Embryonic facial prominence (tissue), 1 donor: ENCODE measurements at regions not wholly inside any gene's neighbourhood (a gene's known extent, or its start where the extent isn't known, plus 50 kb on each side); places are given as distances from the start of the nearest gene placed in this dataset.
"Not testable (repeated sequence)": the region's sequence is repeated elsewhere in the genome, so short reads cannot be mapped to it uniquely, and the experiment has no call there.

Experiments
- DNase-seq: peaks from one replicate; pipeline ENCODE4 v3.0.0-alpha.2; 2016; ENCODE audit errors: extremely low spot score

GRCh38 chr6:11486959-11487358 is 50.6 kb upstream of the TMEM170B start:
- DNase-seq, result no peak

GRCh38 chr6:11486486-11486885 is 51.1 kb upstream of the TMEM170B start:
- DNase-seq, result no peak

- no peak for DNase-seq
Measured at GRCh38 chr6:11486051-11486450, 51.5 kb upstream of the TMEM170B start.

- no peak for DNase-seq
Measured at GRCh38 chr6:11485271-11485670, 52.3 kb upstream of the TMEM170B start.

GRCh38 chr6:11484441-11484840 is 53.1 kb upstream of the TMEM170B start:
- DNase-seq, result no peak

GRCh38 chr6:11482616-11483015 is 54.9 kb upstream of the TMEM170B start:
- no peak for DNase-seq

GRCh38 chr6:11480541-11480940 is 57.0 kb upstream of the TMEM170B start:
- no peak for DNase-seq

- no peak for DNase-seq
Measured at GRCh38 chr6:11479296-11479695, 58.3 kb upstream of the TMEM170B start.

GRCh38 chr6:11478586-11478985 is 59.0 kb upstream of the TMEM170B start:
- no peak for DNase-seq

GRCh38 chr6:11475016-11475415 is 62.5 kb upstream of the TMEM170B start:
- no peak for DNase-seq

GRCh38 chr6:11473008-11473740 is 64.4 kb upstream of the TMEM170B start:
- no peak for DNase-seq

GRCh38 chr6:11471261-11471660 is 66.3 kb upstream of the TMEM170B start:
- no peak for DNase-seq

GRCh38 chr6:11469684-11470083 is 67.9 kb upstream of the TMEM170B start:
- DNase-seq, result no peak

- DNase-seq, result not testable (repeated sequence)
Measured at GRCh38 chr6:11468271-11468670, 69.3 kb upstream of the TMEM170B start.

GRCh38 chr6:11467364-11467763 is 70.2 kb upstream of the TMEM170B start:
- no peak for DNase-seq

GRCh38 chr6:11463398-11463780 is 74.2 kb upstream of the TMEM170B start:
- DNase-seq, result no peak

GRCh38 chr6:11462742-11463397 is 74.7 kb upstream of the TMEM170B start:
- DNase-seq, result no peak

GRCh38 chr6:11460837-11461661 is 76.5 kb upstream of the TMEM170B start:
- no peak for DNase-seq

GRCh38 chr6:11460001-11460668 is 77.4 kb upstream of the TMEM170B start:
- DNase-seq, result no peak

- no peak for DNase-seq
Measured at GRCh38 chr6:11459079-11459610, 78.4 kb upstream of the TMEM170B start.

GRCh38 chr6:11458509-11458908 is 79.0 kb upstream of the TMEM170B start:
- DNase-seq, result no peak

GRCh38 chr6:11457422-11457821 is 80.1 kb upstream of the TMEM170B start:
- not testable (repeated sequence) for DNase-seq
